Psoas muscle (tissue), 7 donors: ENCODE measurements at regions not wholly inside any gene's neighbourhood (a gene's known extent, or its start where the extent isn't known, plus 50 kb on each side); places are given as distances from the start of the nearest gene placed in this dataset.

Source experiments
- ATAC-seq, 4 donors: fragments of 200-7000 bp; cut with Tn5 transposase; one replicate each; pipeline ENCODE4 v1.9.1; 2020; ENCODE audit warnings: moderate library complexity in 3 of 4, mild to moderate bottlenecking in 2 of 4
- DNase-seq, 2 donors: peaks; one replicate each; pipeline ENCODE4 v3.0.0-alpha.2; 2020
- H3K27ac ChIP-seq: fragments of 200-600 bp; one replicate; pipeline ENCODE4 v1.8.0; 2022
- H3K27me3 ChIP-seq, 3 donors: fragments of 200-600 bp in 1 of 3; one replicate each; pipeline versions ENCODE4 v1.6.1 to v1.8.0; 2013 to 2022; ENCODE audit warnings: low read length in 2 of 3, mild to moderate bottlenecking in 2 of 3, moderate library complexity in 1 of 3; ENCODE audit not compliant: insufficient read depth in 3 of 3
- H3K36me3 ChIP-seq, 2 donors: fragments of 200-600 bp in 1 of 2; one replicate each; pipeline versions ENCODE4 v1.6.1 to v1.8.0; 2013 to 2022; ENCODE audit warnings: low read depth in 1 of 2, mild to moderate bottlenecking in 1 of 2, moderate library complexity in 1 of 2; ENCODE audit not compliant: insufficient read depth in 1 of 2
- H3K4me1 ChIP-seq: fragments of 200-600 bp; one replicate; pipeline ENCODE4 v1.8.0; 2022
- H3K4me3 ChIP-seq: fragments of 200-600 bp; one replicate; pipeline ENCODE4 v1.8.0; 2022; ENCODE audit warnings: mild to moderate bottlenecking
- H3K9me3 ChIP-seq: fragments of 200-600 bp; one replicate; pipeline ENCODE4 v1.8.0; 2022
- CTCF ChIP-seq: fragments of 200-600 bp; IDR thresholded peaks from one replicate; pipeline ENCODE4 v1.8.0; 2022; ENCODE audit warnings: antibody characterized with exemption
- WGBS, 3 donors: extraction: QIAGEN DNeasy Blood & Tissue Kit; methylation state at CpG; one replicate each; pipeline versions ENCODE4 v1.1.6 to v1.1.7; 2013; 5-methylcytosine and 5-hydroxymethylcytosine counted together
- intact Hi-C, 2 donors: fragments of 100-400 bp; cut with DNase I; formaldehyde crosslinking; loops; one replicate each; pipeline versions ENCODE4 v1.11.0 to v1.14.2; 2022
- donor health status: healthy with polysubstance abuse.
- donor health status: DM: no; HTN: no; CAD: no; lungs with moderate emphysema.
- donor health status: Bipolar disorder and iron deficiency.
- donor health status: healthy.
- donor health status: DM: yes; HTN: yes; CAD: no.
- donor health status: DM: no; HTN: no; CAD: no.
- donor health status: DM: yes; HTN: yes; CAD: no.

- Histone ChIP-seq H3K4me1 (no peaks in the 10 kb centered on the region), H3K27me3 (no peaks in the 10 kb centered on the region), H3K9me3 (peaks cover 4% of the 10 kb centered on the region), H3K27ac (no peak overlapping the region), H3K4me3 (no peak overlapping the region), H3K36me3 (no peaks in the 10 kb centered on the region)
- 62 to 74% (median 68%) methylated on average over 7 of the region's 7 CpGs for WGBS, 3 donors
- TF ChIP-seq CTCF, result no peak
- intact Hi-C loops, result loop anchor here (5.0 to 10.0 kb wide), 4 partner anchors 142 to 1182 kb away; no protein-coding TSS in a partner anchor
- no peak for DNase-seq
- no peak for ATAC-seq
Measured at GRCh38 chr4:16292585-16292984, 66.3 kb upstream of the TAPT1 start.

GRCh38 chr4:16290681-16291420 lies 64.6 kb upstream of the TAPT1 start:
- WGBS, 3 donors, result 58 to 66% (median 63%) methylated on average over 8 of the region's 8 CpGs
- Histone ChIP-seq H3K4me3 (no peak overlapping the region), H3K27ac (no peak overlapping the region), H3K9me3 (no peaks in the 10 kb centered on the region), H3K27me3 (no peaks in the 10 kb centered on the region), H3K4me1 (no peaks in the 10 kb centered on the region), H3K36me3 (no peaks in the 10 kb centered on the region)
- DNase-seq (no peak), ATAC-seq (no peak)
- intact Hi-C loops, result loop anchor here (2.0 to 10.0 kb wide), 5 partner anchors 144 to 1184 kb away; no protein-coding TSS in a partner anchor
- no peak for TF ChIP-seq CTCF

- DNase-seq (no peak), ATAC-seq (no peak)
- H3K4me3 ChIP-seq, result no peak overlapping the region
- peak; percentile 72 for TF ChIP-seq CTCF
- H3K4me1 ChIP-seq, result no peaks in the 10 kb centered on the region
- H3K9me3 ChIP-seq, result no peaks in the 10 kb centered on the region
- H3K27me3 ChIP-seq, result no peaks in the 10 kb centered on the region
- 0 to 7% (median 1%) methylated on average over 4 of the region's 4 CpGs for WGBS, 3 donors
- H3K36me3 ChIP-seq, result no peaks in the 10 kb centered on the region
- intact Hi-C loops, result loop anchor here (2.0 to 10.0 kb wide), 6 partner anchors 145 to 1185 kb away; no protein-coding TSS in a partner anchor
- no peak overlapping the region for H3K27ac ChIP-seq
Measured at GRCh38 chr4:16289897-16290554, 63.8 kb upstream of the TAPT1 start.

- Histone ChIP-seq H3K4me3 (no peak overlapping the region), H3K9me3 (no peaks in the 10 kb centered on the region), H3K4me1 (no peaks in the 10 kb centered on the region), H3K36me3 (no peaks in the 10 kb centered on the region), H3K27ac (no peak overlapping the region), H3K27me3 (no peaks in the 10 kb centered on the region)
- no peak for TF ChIP-seq CTCF
- DNase-seq (no peak), ATAC-seq (no peak)
- WGBS, 3 donors, result 80 to 97% (median 81%) methylated on average over 3 of the region's 3 CpGs
- intact Hi-C loops, result no loop called here
Measured at GRCh38 chr4:16284050-16284449, 57.8 kb upstream of the TAPT1 start.
